Right cardiac atrium (tissue), 5 donors: ENCODE measurements at regions not wholly inside any gene's neighbourhood (a gene's known extent, or its start where the extent isn't known, plus 50 kb on each side); places are given as distances from the start of the nearest gene placed in this dataset.

ENCODE experiments used
- ATAC-seq, 2 donors: fragments of 200-7000 bp; cut with Tn5 transposase; one replicate each; pipeline versions ENCODE4 v1.8.0 to v1.9.1; 2020; ENCODE audit warnings: moderate library complexity in 2 of 2, mild to moderate bottlenecking in 1 of 2
- DNase-seq, 3 donors: peaks; one replicate each; pipeline ENCODE4 v3.0.0-alpha.2; 2020
- H3K27ac ChIP-seq: one replicate; pipeline ENCODE4 v1.5.1; 2013; ENCODE audit warnings: mild to moderate bottlenecking, low read length, control low read depth, moderate library complexity
- H3K27me3 ChIP-seq: one replicate; pipeline ENCODE4 v1.6.1; 2013; ENCODE audit not compliant: control insufficient read depth, insufficient read depth
- H3K4me1 ChIP-seq: one replicate; pipeline ENCODE4 v1.6.1; 2013; ENCODE audit warnings: low read length; ENCODE audit not compliant: control insufficient read depth, insufficient read depth
- H3K4me3 ChIP-seq: one replicate; pipeline ENCODE4 v1.5.1; 2013; ENCODE audit warnings: low read length, control low read depth
- H3K9me3 ChIP-seq: one replicate; pipeline ENCODE4 v1.6.1; 2013; ENCODE audit warnings: low read length; ENCODE audit not compliant: control insufficient read depth
- WGBS: extraction: QIAGEN DNeasy Blood & Tissue Kit; methylation state at CpG from one replicate; pipeline ENCODE4 v1.1.7; 2013; 5-methylcytosine and 5-hydroxymethylcytosine counted together
- intact Hi-C, 4 donors: fragments of 100-400 bp; cut with DNase I; formaldehyde crosslinking; loops; one replicate each; pipeline versions ENCODE4 v1.11.0 to v1.14.0; 2022 to 2023
- donor health status: healthy with polysubstance abuse.
- donor health status: DM: no; HTN: yes; CAD: no.
- donor health status: DM: no; HTN: no; CAD: no.
- donor health status: DM: no; HTN: yes; CAD: no; lungs with severe emphysema.
- donor health status: DM: yes; HTN: yes; CAD: no.

GRCh38 chr18:60599995-60600394, 227.4 kb upstream of the MC4R start:
- no peak overlapping the region for H3K27ac ChIP-seq
- no peaks in the 10 kb centered on the region for H3K27me3 ChIP-seq
- H3K4me3 ChIP-seq = no peak overlapping the region
- intact Hi-C loops = no loop called here
- WGBS = 82% methylated on average over 2 of the region's 2 CpGs
- no peaks in the 10 kb centered on the region for H3K9me3 ChIP-seq
- ATAC-seq (no peak), DNase-seq (no peak)
- H3K4me1 ChIP-seq = no peaks in the 10 kb centered on the region

GRCh38 chr18:60601249-60601648, 228.7 kb upstream of the MC4R start:
- no peak for ATAC-seq
- intact Hi-C loops = no loop called here
- 78% methylated on average over 2 of the region's 2 CpGs for WGBS

GRCh38 chr18:60623331-60623730, 250.8 kb upstream of the MC4R start:
- intact Hi-C loops = no loop called here
- H3K27me3 ChIP-seq = no peaks in the 10 kb centered on the region
- no peak overlapping the region for H3K4me3 ChIP-seq
- DNase-seq (no peak), ATAC-seq (no peak)
- no peak overlapping the region for H3K27ac ChIP-seq
- H3K9me3 ChIP-seq = no peaks in the 10 kb centered on the region
- 83% methylated on average over 5 of the region's 5 CpGs for WGBS
- no peaks in the 10 kb centered on the region for H3K4me1 ChIP-seq

More at GRCh38 chr18:60601249-60601648, 228.7 kb upstream of the MC4R start:
- Histone ChIP-seq H3K9me3 (no peaks in the 10 kb centered on the region), H3K4me1 (no peaks in the 10 kb centered on the region), H3K27me3 (no peaks in the 10 kb centered on the region), H3K27ac (no peak overlapping the region), H3K4me3 (no peak overlapping the region)
- no peak for DNase-seq

DNA sequence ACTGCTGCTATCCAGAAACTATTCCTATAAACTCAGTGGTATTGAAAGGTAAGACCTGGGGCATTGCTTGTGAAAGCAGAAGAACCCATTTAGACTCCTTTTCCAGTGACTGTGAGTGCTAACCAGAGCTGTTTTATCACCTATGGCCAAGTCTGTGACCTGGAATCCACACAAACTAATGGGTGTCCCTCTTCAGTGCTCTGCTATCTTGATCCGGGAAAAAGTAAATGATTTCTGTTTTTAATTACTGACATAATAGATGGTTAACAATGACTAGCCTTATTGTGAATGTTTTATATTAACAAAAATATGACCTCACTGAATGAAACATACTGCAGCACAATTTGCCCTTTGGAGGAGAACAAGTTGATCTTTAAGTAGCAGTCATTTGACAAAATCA, 251.6 kb upstream of the MC4R start:
- Histone ChIP-seq H3K27me3 (no peaks in the 10 kb centered on the region), H3K27ac (no peak overlapping the region), H3K4me3 (no peak overlapping the region), H3K9me3 (no peaks in the 10 kb centered on the region), H3K4me1 (no peaks in the 10 kb centered on the region)
- intact Hi-C loops = no loop called here
- ATAC-seq = no peak
- no peak for DNase-seq
- WGBS = 85% methylated on average over 1 of the region's 1 CpG

GRCh38 chr18:60639836-60640235, 267.3 kb upstream of the MC4R start:
- ATAC-seq (no peak), DNase-seq (no peak)
- WGBS = 71% methylated on average over 1 of the region's 1 CpG
- H3K27me3 ChIP-seq = no peaks in the 10 kb centered on the region
- intact Hi-C loops = no loop called here
- no peaks in the 10 kb centered on the region for H3K9me3 ChIP-seq
- no peak overlapping the region for H3K4me3 ChIP-seq
- H3K27ac ChIP-seq = no peak overlapping the region
- no peaks in the 10 kb centered on the region for H3K4me1 ChIP-seq

DNA sequence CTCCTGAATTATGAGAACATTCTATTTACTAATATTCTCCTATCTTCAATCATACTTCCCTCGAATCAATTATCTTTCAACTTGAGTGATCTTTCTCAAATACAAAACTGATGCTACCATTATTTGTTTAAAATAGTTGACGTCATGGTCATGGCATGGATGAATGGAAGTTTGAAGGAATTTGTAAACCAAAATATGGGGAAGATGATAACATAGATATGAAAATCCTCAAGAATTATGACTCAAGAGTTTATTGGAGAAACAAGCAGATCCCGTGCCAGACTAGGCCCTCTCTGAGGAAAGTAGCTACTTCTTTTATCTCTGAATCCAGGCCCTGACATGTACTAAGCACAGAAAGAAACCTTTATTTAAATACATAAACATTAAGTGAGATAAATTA, 270.4 kb upstream of the MC4R start:
- no peak overlapping the region for H3K27ac ChIP-seq
- H3K4me1 ChIP-seq = no peaks in the 10 kb centered on the region
- ATAC-seq (no peak), DNase-seq (no peak)
- H3K27me3 ChIP-seq = no peaks in the 10 kb centered on the region
- 79% methylated on average over 3 of the region's 3 CpGs for WGBS
- H3K4me3 ChIP-seq = no peak overlapping the region
- intact Hi-C loops = no loop called here
- H3K9me3 ChIP-seq = no peaks in the 10 kb centered on the region

GRCh38 chr18:60646725-60647124, 274.1 kb upstream of the MC4R start:
- intact Hi-C loops = no loop called here
- Histone ChIP-seq H3K4me1 (no peaks in the 10 kb centered on the region), H3K27me3 (no peaks in the 10 kb centered on the region), H3K9me3 (no peaks in the 10 kb centered on the region), H3K27ac (no peak overlapping the region), H3K4me3 (no peak overlapping the region)
- WGBS = 73% methylated on average over 5 of the region's 5 CpGs
- no peak for ATAC-seq
- DNase-seq = no peak

GRCh38 chr18:60649107-60649506, 276.5 kb upstream of the MC4R start:
- Histone ChIP-seq H3K4me3 (no peak overlapping the region), H3K27me3 (no peaks in the 10 kb centered on the region), H3K9me3 (no peaks in the 10 kb centered on the region), H3K4me1 (no peaks in the 10 kb centered on the region), H3K27ac (no peak overlapping the region)
- DNase-seq (no peak), ATAC-seq (no peak)
- intact Hi-C loops = no loop called here
- WGBS = 79% methylated on average over 5 of the region's 5 CpGs

DNA sequence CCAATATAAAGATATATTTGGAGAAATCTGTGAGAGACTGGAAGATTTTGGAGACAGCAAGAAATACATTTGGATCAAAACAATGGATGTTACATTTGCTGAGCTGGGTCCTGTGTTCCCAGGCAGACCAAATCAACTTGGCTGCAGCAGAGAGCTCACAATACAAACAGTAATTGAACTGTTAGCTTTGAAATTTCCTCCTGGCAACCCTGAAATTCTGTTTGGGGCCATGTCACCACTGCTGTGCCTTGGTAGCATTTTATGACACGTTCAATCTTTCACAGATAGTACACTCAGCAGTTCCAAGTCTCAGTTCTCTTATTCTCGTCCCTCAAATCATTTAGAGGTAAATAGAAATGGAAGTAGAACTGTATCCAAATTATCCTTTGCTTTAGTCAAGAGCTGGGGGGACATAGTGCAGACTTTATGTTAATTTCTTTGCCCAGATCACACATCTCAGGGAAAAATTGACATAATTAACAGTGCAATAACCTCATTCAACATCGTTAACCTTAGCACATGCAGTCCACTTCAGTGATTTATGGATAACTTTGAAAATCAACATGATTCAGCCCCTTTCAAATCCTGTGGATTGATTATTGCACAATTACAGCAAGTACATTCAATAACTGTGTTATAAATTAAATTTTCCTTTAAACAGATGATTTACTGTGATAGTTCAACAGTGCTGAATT, 277.4 kb upstream of the MC4R start:
- WGBS = 40% methylated on average over 3 of the region's 3 CpGs
- Histone ChIP-seq H3K27me3 (no peaks in the 10 kb centered on the region), H3K4me3 (no peak overlapping the region), H3K9me3 (no peaks in the 10 kb centered on the region), H3K27ac (no peak overlapping the region), H3K4me1 (no peaks in the 10 kb centered on the region)
- ATAC-seq (no peak), DNase-seq (no peak)
- intact Hi-C loops = no loop called here

DNA sequence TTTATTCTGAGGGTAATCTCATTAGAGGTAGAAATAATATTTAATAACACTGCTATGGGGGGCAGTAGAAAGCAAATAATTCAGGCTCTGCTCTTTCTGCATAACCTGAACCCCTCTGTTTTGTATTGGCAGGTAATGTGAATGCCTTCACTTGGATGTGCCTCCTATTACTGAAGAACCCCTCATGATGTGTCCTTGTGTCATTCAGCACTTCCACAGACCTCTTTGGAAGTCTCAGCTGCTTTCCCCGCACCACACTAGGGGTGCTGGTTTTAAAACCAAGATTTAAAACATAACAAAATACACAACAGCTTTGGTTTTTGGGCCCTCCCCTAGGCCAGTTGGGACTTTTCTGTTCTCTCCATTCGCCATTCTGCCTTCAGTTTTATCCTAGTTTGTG, 281.7 kb upstream of the MC4R start:
- Histone ChIP-seq H3K4me3 (no peak overlapping the region), H3K27me3 (no peaks in the 10 kb centered on the region), H3K27ac (no peak overlapping the region), H3K4me1 (no peaks in the 10 kb centered on the region), H3K9me3 (no peaks in the 10 kb centered on the region)
- 74% methylated on average over 2 of the region's 2 CpGs for WGBS
- DNase-seq (no peak), ATAC-seq (no peak)
- intact Hi-C loops = no loop called here

GRCh38 chr18:60656553-60656952, 284.0 kb upstream of the MC4R start:
- ATAC-seq = no peak
- WGBS = 66% methylated on average over 4 of the region's 4 CpGs
- Histone ChIP-seq H3K4me3 (no peak overlapping the region), H3K27ac (no peak overlapping the region), H3K9me3 (no peaks in the 10 kb centered on the region), H3K27me3 (no peaks in the 10 kb centered on the region), H3K4me1 (no peaks in the 10 kb centered on the region)
- intact Hi-C loops = no loop called here
- DNase-seq = no peak

DNA sequence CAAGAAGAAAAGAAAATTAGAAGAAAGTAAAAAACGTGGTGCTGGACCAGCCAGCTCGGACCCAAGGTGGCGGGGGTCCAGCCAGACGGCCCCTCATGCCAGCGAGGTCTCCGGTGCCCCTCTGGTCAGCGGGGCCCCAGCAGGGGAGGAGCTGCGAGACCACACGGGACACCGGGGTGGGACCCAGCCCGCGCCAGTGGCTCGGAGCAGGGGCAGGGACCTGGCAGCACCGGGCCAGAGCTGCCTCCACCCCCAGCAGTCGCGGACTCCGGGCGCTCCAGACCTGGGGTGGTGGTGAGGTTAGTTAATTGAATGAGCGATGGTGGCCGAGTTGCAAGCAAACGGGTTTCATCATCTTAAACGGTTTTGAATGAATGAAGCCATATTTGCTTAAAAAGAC, 289.9 kb upstream of the MC4R start:
- 91% methylated on average over 22 of the region's 22 CpGs for WGBS
- no peak overlapping the region for H3K27ac ChIP-seq
- ATAC-seq = no peak
- no peaks in the 10 kb centered on the region for H3K27me3 ChIP-seq
- no peaks in the 10 kb centered on the region for H3K9me3 ChIP-seq
- H3K4me1 ChIP-seq = no peaks in the 10 kb centered on the region
- H3K4me3 ChIP-seq = no peak overlapping the region
- intact Hi-C loops = no loop called here
- peak in 1 of 3 donors; percentile 38 for DNase-seq
